Tibial nerve (tissue), 3 donors: ENCODE measurements at regions not wholly inside any gene's neighbourhood (a gene's known extent, or its start where the extent isn't known, plus 50 kb on each side); places are given as distances from the start of the nearest gene placed in this dataset.
"Not testable (repeated sequence)": the region's sequence is repeated elsewhere in the genome, so short reads cannot be mapped to it uniquely, and the experiment has no call there.

Experiments used
- POLR2A ChIP-seq, 2 donors: fragments of 450-650 bp; IDR thresholded peaks; one replicate each; pipeline ENCODE4 v1.6.1; 2017; ENCODE audit warnings: antibody characterized with exemption in 2 of 2, mild to moderate bottlenecking in 2 of 2, moderate library complexity in 2 of 2
- TF ChIP-seq, protein P1 (sequence below), 5 experiments: fragments of 200-600 bp in 3 of 5; fragments of 450-650 bp in 2 of 5; sonication (generic) in 3 of 5; IDR thresholded peaks; one replicate each; pipeline ENCODE4 v1.5.1; 2016 to 2019; ENCODE audit warnings: antibody characterized with exemption in 5 of 5, mild to moderate bottlenecking in 3 of 5, moderate library complexity in 2 of 5

DNA sequence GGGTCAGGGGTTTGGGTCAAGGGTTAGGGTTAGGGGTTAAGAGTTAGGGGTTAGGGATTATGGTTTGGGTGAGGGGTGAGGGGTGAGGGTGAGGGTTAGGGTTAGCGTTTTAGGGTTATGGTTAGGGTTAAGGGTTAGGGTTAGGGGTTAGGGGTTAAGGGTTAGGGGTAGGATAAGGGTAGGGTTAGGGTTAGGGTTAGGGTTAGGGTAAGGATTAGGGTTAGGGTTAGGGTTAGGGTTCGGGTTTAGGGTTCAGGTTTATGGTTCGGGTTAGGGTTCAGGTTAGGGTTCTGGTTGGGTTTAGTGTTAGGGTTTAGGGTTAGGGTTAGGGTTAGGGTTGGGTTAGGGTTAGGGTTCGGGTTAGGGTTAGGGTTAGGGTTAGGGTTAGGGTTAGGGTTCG, 213.1 kb downstream of the LMLN start:
- not testable (repeated sequence) for TF ChIP-seq POLR2A (IDR thresholded peaks at IDR 0.05)
- TF ChIP-seq, protein P1, sequence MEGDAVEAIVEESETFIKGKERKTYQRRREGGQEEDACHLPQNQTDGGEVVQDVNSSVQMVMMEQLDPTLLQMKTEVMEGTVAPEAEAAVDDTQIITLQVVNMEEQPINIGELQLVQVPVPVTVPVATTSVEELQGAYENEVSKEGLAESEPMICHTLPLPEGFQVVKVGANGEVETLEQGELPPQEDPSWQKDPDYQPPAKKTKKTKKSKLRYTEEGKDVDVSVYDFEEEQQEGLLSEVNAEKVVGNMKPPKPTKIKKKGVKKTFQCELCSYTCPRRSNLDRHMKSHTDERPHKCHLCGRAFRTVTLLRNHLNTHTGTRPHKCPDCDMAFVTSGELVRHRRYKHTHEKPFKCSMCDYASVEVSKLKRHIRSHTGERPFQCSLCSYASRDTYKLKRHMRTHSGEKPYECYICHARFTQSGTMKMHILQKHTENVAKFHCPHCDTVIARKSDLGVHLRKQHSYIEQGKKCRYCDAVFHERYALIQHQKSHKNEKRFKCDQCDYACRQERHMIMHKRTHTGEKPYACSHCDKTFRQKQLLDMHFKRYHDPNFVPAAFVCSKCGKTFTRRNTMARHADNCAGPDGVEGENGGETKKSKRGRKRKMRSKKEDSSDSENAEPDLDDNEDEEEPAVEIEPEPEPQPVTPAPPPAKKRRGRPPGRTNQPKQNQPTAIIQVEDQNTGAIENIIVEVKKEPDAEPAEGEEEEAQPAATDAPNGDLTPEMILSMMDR (IDR thresholded peaks at IDR 0.05), result not testable (repeated sequence)
